GM19438 (cell line): ENCODE measurements at regions not wholly inside any gene's neighbourhood (a gene's known extent, or its start where the extent isn't known, plus 50 kb on each side); places are given as distances from the start of the nearest gene placed in this dataset.

Experiments
- ATAC-seq: cut with Tn5 transposase; IDR thresholded peaks from one replicate; pipeline ENCODE4 v1.9.1; 2021; ENCODE audit warnings: low read depth; ENCODE audit not compliant: unreplicated experiment

GRCh38 chr6:126795161-126795560 lies 323.3 kb upstream of the RSPO3 start:
- ATAC-seq, result no peak

GRCh38 chr6:126797981-126798380 lies 320.5 kb upstream of the RSPO3 start:
- ATAC-seq, result no peak

- ATAC-seq, result no peak
Measured at GRCh38 chr6:126803769-126804168, 314.7 kb upstream of the RSPO3 start.

- ATAC-seq, result peak; percentile 79
Measured at GRCh38 chr6:126804332-126805064, 314.0 kb upstream of the RSPO3 start.

GRCh38 chr6:126805861-126806260 lies 312.6 kb upstream of the RSPO3 start:
- ATAC-seq, result no peak

- no peak for ATAC-seq
Measured at GRCh38 chr6:126807876-126808275, 310.6 kb upstream of the RSPO3 start.

GRCh38 chr6:126811321-126811720 lies 307.1 kb upstream of the RSPO3 start:
- no peak for ATAC-seq

GRCh38 chr6:126812010-126812409 lies 306.5 kb upstream of the RSPO3 start:
- no peak for ATAC-seq

- no peak for ATAC-seq
Measured at GRCh38 chr6:126812651-126813050, 305.8 kb upstream of the RSPO3 start.

- ATAC-seq, result no peak
Measured at GRCh38 chr6:126820634-126821033, 297.8 kb upstream of the RSPO3 start.

- ATAC-seq, result no peak
Measured at GRCh38 chr6:126821706-126822105, 296.8 kb upstream of the RSPO3 start.

- ATAC-seq, result no peak
Measured at GRCh38 chr6:126824226-126824625, 294.2 kb upstream of the RSPO3 start.

- no peak for ATAC-seq
Measured at GRCh38 chr6:126824815-126825214, 293.7 kb upstream of the RSPO3 start.

GRCh38 chr6:126826166-126826714 lies 292.2 kb upstream of the RSPO3 start:
- ATAC-seq, result no peak

GRCh38 chr6:126831461-126831860 lies 287.0 kb upstream of the RSPO3 start:
- no peak for ATAC-seq

GRCh38 chr6:126842769-126843168 lies 275.7 kb upstream of the RSPO3 start:
- no peak for ATAC-seq

- no peak for ATAC-seq
Measured at GRCh38 chr6:126848119-126848518, 270.4 kb upstream of the RSPO3 start.

GRCh38 chr6:126867641-126868040 lies 250.8 kb upstream of the RSPO3 start:
- ATAC-seq, result no peak

GRCh38 chr6:126873351-126873750 lies 245.1 kb upstream of the RSPO3 start:
- no peak for ATAC-seq

- no peak for ATAC-seq
Measured at GRCh38 chr6:126873791-126874190, 244.7 kb upstream of the RSPO3 start.

GRCh38 chr6:126876446-126876845 lies 242.0 kb upstream of the RSPO3 start:
- no peak for ATAC-seq

GRCh38 chr6:126880964-126881363 lies 237.5 kb upstream of the RSPO3 start:
- no peak for ATAC-seq
